HG03575 (cell line): ENCODE measurements at regions not wholly inside any gene's neighbourhood (a gene's known extent, or its start where the extent isn't known, plus 50 kb on each side); places are given as distances from the start of the nearest gene placed in this dataset.
"Not testable (repeated sequence)": the region's sequence is repeated elsewhere in the genome, so short reads cannot be mapped to it uniquely, and the experiment has no call there.

Experiments used
- ATAC-seq: cut with Tn5 transposase; IDR thresholded peaks from one replicate; pipeline ENCODE4 v1.9.1; 2021; ENCODE audit not compliant: unreplicated experiment, insufficient number of reproducible peaks, low FRiP score; ENCODE audit errors: extremely low read depth

- no peak for ATAC-seq
These were observed 424.9 kb upstream of the DPP6 start for GRCh38 chr7:153627323-153627722.

GRCh38 chr7:153628406-153628805 is 423.8 kb upstream of the DPP6 start:
- no peak for ATAC-seq

- ATAC-seq, result no peak
These were observed 423.4 kb upstream of the DPP6 start for GRCh38 chr7:153628825-153629224.

- ATAC-seq, result no peak
These were observed 413.3 kb upstream of the DPP6 start for GRCh38 chr7:153638821-153639435.

- ATAC-seq, result peak; percentile 76
These were observed 411.6 kb upstream of the DPP6 start for GRCh38 chr7:153640586-153640985.

GRCh38 chr7:153641199-153641598 is 411.0 kb upstream of the DPP6 start:
- no peak for ATAC-seq

- ATAC-seq, result no peak
These were observed 409.2 kb upstream of the DPP6 start for GRCh38 chr7:153642989-153643388.

- ATAC-seq, result no peak
These were observed 394.9 kb upstream of the DPP6 start for GRCh38 chr7:153657182-153657800.

- no peak for ATAC-seq
These were observed 377.1 kb upstream of the DPP6 start for GRCh38 chr7:153675131-153675530.

GRCh38 chr7:153682628-153683027 is 369.6 kb upstream of the DPP6 start:
- ATAC-seq, result no peak

- ATAC-seq, result no peak
These were observed 356.0 kb upstream of the DPP6 start for GRCh38 chr7:153696242-153696641.

- ATAC-seq, result no peak
These were observed 354.2 kb upstream of the DPP6 start for GRCh38 chr7:153698046-153698445.

- no peak for ATAC-seq
These were observed 350.5 kb upstream of the DPP6 start for GRCh38 chr7:153701678-153702077.

GRCh38 chr7:153723892-153724291 is 328.3 kb upstream of the DPP6 start:
- not testable (repeated sequence) for ATAC-seq

GRCh38 chr7:153731504-153731903 is 320.7 kb upstream of the DPP6 start:
- ATAC-seq, result not testable (repeated sequence)

GRCh38 chr7:153743434-153743833 is 308.8 kb upstream of the DPP6 start:
- ATAC-seq, result not testable (repeated sequence)

GRCh38 chr7:153747969-153748368 is 304.2 kb upstream of the DPP6 start:
- not testable (repeated sequence) for ATAC-seq

- not testable (repeated sequence) for ATAC-seq
These were observed 303.3 kb upstream of the DPP6 start for GRCh38 chr7:153748885-153749284.

GRCh38 chr7:153765869-153766268 is 286.3 kb upstream of the DPP6 start:
- ATAC-seq, result not testable (repeated sequence)

- not testable (repeated sequence) for ATAC-seq
These were observed 285.3 kb upstream of the DPP6 start for GRCh38 chr7:153766926-153767325.

GRCh38 chr7:153772966-153773365 is 279.2 kb upstream of the DPP6 start:
- ATAC-seq, result no peak
